K562 (cell line): ENCODE measurements at regions not wholly inside any gene's neighbourhood (a gene's known extent, or its start where the extent isn't known, plus 50 kb on each side); places are given as distances from the start of the nearest gene placed in this dataset.

Experiments used
- E2F3 ChIP-seq: fragments of 250-450 bp; sonication (Bioruptor Pico); IDR thresholded peaks from 2 replicates; pipeline ENCODE4 v1.4.0; 2020; ENCODE audit warnings: mild to moderate bottlenecking
- FOXA1 ChIP-seq: fragments of 450-650 bp; IDR thresholded peaks from 2 replicates; pipeline ENCODE4 v1.6.1; 2016; ENCODE audit warnings: mild to moderate bottlenecking, borderline replicate concordance
- GABPB2 ChIP-seq: fragments of 250-450 bp; sonication (Bioruptor Pico); conservative IDR thresholded peaks from 2 replicates; pipeline ENCODE4 v1.5.1; 2021; ENCODE audit warnings: mild to moderate bottlenecking
- HDAC2 ChIP-seq: fragments of 450-650 bp; IDR thresholded peaks from 2 replicates; pipeline ENCODE4 v1.6.1; 2016; ENCODE audit warnings: mild to moderate bottlenecking
- HOMEZ ChIP-seq: fragments of 250-450 bp; sonication (Bioruptor Pico); IDR thresholded peaks from 2 replicates; pipeline ENCODE4 v1.4.0; 2020; ENCODE audit warnings: mild to moderate bottlenecking, moderate library complexity
- IFI16 ChIP-seq: fragments of 250-450 bp; sonication (Bioruptor Pico); IDR thresholded peaks from 2 replicates; pipeline ENCODE4 v2.1.2; 2022; ENCODE audit warnings: mild to moderate bottlenecking, inconsistent platforms
- KLF16 ChIP-seq: IDR thresholded peaks from 2 replicates; pipeline ENCODE4 v1.6.1; 2016; ENCODE audit warnings: antibody characterized with exemption
- LEF1 ChIP-seq: fragments of 450-650 bp; IDR thresholded peaks from 2 replicates; pipeline ENCODE4 v1.6.1; 2016; ENCODE audit warnings: mild to moderate bottlenecking
- MEF2D ChIP-seq: conservative IDR thresholded peaks from 2 replicates; pipeline ENCODE4 v1.6.1; 2016; ENCODE audit warnings: low read depth, missing genetic modification characterization, missing compliant biosample characterization
- MYNN ChIP-seq, 2 experiments: sonication (generic); formaldehyde crosslinking in 1 of 2; IDR thresholded peaks; 2 replicates each; pipeline versions ENCODE4 v1.5.0 to v1.6.1; 2016 to 2020; ENCODE audit warnings: antibody characterized with exemption in 1 of 2, missing genetic modification reagents in 1 of 2
- NRF1 ChIP-seq, 2 experiments: fragments of 450-650 bp; IDR thresholded peaks in 1 of 2; conservative IDR thresholded peaks in 1 of 2; 2 replicates each; pipeline ENCODE4 v1.6.1; 2014; ENCODE audit warnings: mild to moderate bottlenecking in 2 of 2
- PCBP1 ChIP-seq: fragments of 200-400 bp; formaldehyde crosslinking; IDR thresholded peaks from 2 replicates; pipeline ENCODE4 v1.6.1; 2018; ENCODE audit warnings: mild to moderate bottlenecking, low read depth, low read length; ENCODE audit not compliant: poor library complexity, severe bottlenecking
- RBM22 ChIP-seq: fragments of 200-400 bp; formaldehyde crosslinking; IDR thresholded peaks from 2 replicates; pipeline ENCODE4 v1.6.1; 2018; ENCODE audit warnings: low read length, low read depth; ENCODE audit not compliant: poor library complexity, severe bottlenecking
- RREB1 ChIP-seq: fragments of 250-450 bp; sonication (Bioruptor Pico); IDR thresholded peaks from 2 replicates; pipeline ENCODE4 v1.4.0; 2020
- STAG1 ChIP-seq: sonication (generic); formaldehyde crosslinking; IDR thresholded peaks from 2 replicates; pipeline ENCODE4 v1.5.0; 2020; ENCODE audit warnings: missing genetic modification reagents, borderline replicate concordance
- TAF15 ChIP-seq: fragments of 200-400 bp; formaldehyde crosslinking; IDR thresholded peaks from 2 replicates; pipeline ENCODE4 v1.6.1; 2017; ENCODE audit warnings: mild to moderate bottlenecking, low read depth, low read length, moderate library complexity
- TARDBP ChIP-seq: fragments of 450-650 bp; IDR thresholded peaks from 2 replicates; pipeline ENCODE4 v1.6.1; 2016
- TCF15 ChIP-seq: fragments of 250-450 bp; sonication (Bioruptor Pico); IDR thresholded peaks from 2 replicates; pipeline ENCODE4 v1.8.0; 2022; ENCODE audit warnings: moderate library complexity, mild to moderate bottlenecking, inconsistent platforms
- ZNF184 ChIP-seq: sonication (generic); formaldehyde crosslinking; IDR thresholded peaks from 2 replicates; pipeline ENCODE4 v1.5.0; 2020; ENCODE audit warnings: missing genetic modification reagents
- ZNF282 ChIP-seq: sonication (generic); formaldehyde crosslinking; IDR thresholded peaks from 2 replicates; pipeline ENCODE4 v1.8.1; 2023; ENCODE audit warnings: missing genetic modification reagents
- ZNF444 ChIP-seq: fragments of 250-450 bp; sonication (Bioruptor Pico); IDR thresholded peaks from 2 replicates; pipeline ENCODE4 v1.4.0; 2020; ENCODE audit warnings: mild to moderate bottlenecking, moderate library complexity
- ZNF766 ChIP-seq: fragments of 200-800 bp; sonication (Bioruptor generic); conservative IDR thresholded peaks from 2 replicates; pipeline ENCODE4 v1.6.1; 2016; ENCODE audit warnings: missing genetic modification characterization, missing compliant biosample characterization

GRCh38 chr10:78302989-78303854 is 269.6 kb downstream of the RPS24 start (continued):
- 0 out of 2 replicates have a peak, but pooled peaks have one; percentile 23 for TF ChIP-seq HOMEZ (CRISPR knock-in tag)
- TF ChIP-seq LEF1: no peak
- TF ChIP-seq E2F3 (CRISPR knock-in tag): peak; percentile 10; the same call in 1 of the 2 replicates
- TF ChIP-seq RREB1: no peak; the same call in 1 of the 2 replicates
- TF ChIP-seq MYNN (IDR thresholded peaks at IDR 0.05): no peak; the same call in 1 of the 2 replicates
- TF ChIP-seq MYNN (CRISPR knock-in tag; IDR thresholded peaks at IDR 0.05): no peak
- no peak for TF ChIP-seq TCF15 (CRISPR knock-in tag)
- TF ChIP-seq ZNF282 (CRISPR knock-in tag): no peak
- TF ChIP-seq TAF15: no peak
- TF ChIP-seq KLF16: peak; percentile 67; the same call in 1 of the 2 replicates
- peak; percentile 50; the same call in 1 of the 2 replicates for TF ChIP-seq STAG1 (CRISPR knock-in tag)
- TF ChIP-seq ZNF184 (CRISPR knock-in tag): no peak
- TF ChIP-seq TARDBP: no peak; the same call in 1 of the 2 replicates
- TF ChIP-seq MEF2D (tag): no peak
- TF ChIP-seq IFI16 (CRISPR knock-in tag): no peak
- TF ChIP-seq NRF1 (conservative IDR thresholded peaks at IDR 0.05 in 1 of 2, IDR thresholded peaks at IDR 0.05 in 1 of 2): peak; percentile 96 to 97
- peak; percentile 92 for TF ChIP-seq PCBP1
- TF ChIP-seq RBM22: no peak
- no peak for TF ChIP-seq HDAC2
- no peak for TF ChIP-seq GABPB2 (CRISPR knock-in tag)
- TF ChIP-seq ZNF444 (CRISPR knock-in tag): no peak
- TF ChIP-seq FOXA1: no peak
- peak; percentile 57; the same call in 1 of the 2 replicates for TF ChIP-seq ZNF766
